Limb (tissue), 2 donors: ENCODE measurements at regions not wholly inside any gene's neighbourhood (a gene's known extent, or its start where the extent isn't known, plus 50 kb on each side); places are given as distances from the start of the nearest gene placed in this dataset.
"Not testable (repeated sequence)": the region's sequence is repeated elsewhere in the genome, so short reads cannot be mapped to it uniquely, and the experiment has no call there.

Source experiments
- DNase-seq, 2 donors: peaks; one replicate each; pipeline ENCODE4 v3.0.0-alpha.2; 2016; ENCODE audit errors: extremely low spot score in 2 of 2

- no peak for DNase-seq
These were observed 575.4 kb downstream of the NTRK3 start for GRCh38 chr15:87681104-87681503.

- DNase-seq: no peak
These were observed 576.3 kb downstream of the NTRK3 start for GRCh38 chr15:87680208-87680607.

GRCh38 chr15:87675271-87675670, 581.3 kb downstream of the NTRK3 start:
- no peak for DNase-seq

GRCh38 chr15:87672309-87673288, 583.9 kb downstream of the NTRK3 start:
- DNase-seq: peak; percentile 30 to 43

GRCh38 chr15:87671289-87671688, 585.2 kb downstream of the NTRK3 start:
- DNase-seq: no peak

- no peak for DNase-seq
These were observed 586.7 kb downstream of the NTRK3 start for GRCh38 chr15:87669846-87670245.

- DNase-seq: not testable (repeated sequence)
These were observed 587.6 kb downstream of the NTRK3 start for GRCh38 chr15:87668768-87669564.

- no peak for DNase-seq
These were observed 588.9 kb downstream of the NTRK3 start for GRCh38 chr15:87667643-87668042.

- no peak for DNase-seq
These were observed 594.0 kb downstream of the NTRK3 start for GRCh38 chr15:87662575-87662974.

- DNase-seq: no peak
These were observed 594.8 kb downstream of the NTRK3 start for GRCh38 chr15:87661454-87662355.

GRCh38 chr15:87660251-87661129, 596.0 kb downstream of the NTRK3 start:
- no peak for DNase-seq

- no peak for DNase-seq
These were observed 600.2 kb downstream of the NTRK3 start for GRCh38 chr15:87656372-87656771.

- no peak for DNase-seq
These were observed 602.9 kb downstream of the NTRK3 start for GRCh38 chr15:87653646-87654045.

GRCh38 chr15:87649175-87649574, 607.4 kb downstream of the NTRK3 start:
- no peak for DNase-seq

GRCh38 chr15:87648278-87648677, 608.3 kb downstream of the NTRK3 start:
- no peak for DNase-seq

- no peak for DNase-seq
These were observed 610.8 kb downstream of the NTRK3 start for GRCh38 chr15:87645723-87646122.

GRCh38 chr15:87642997-87643396, 613.5 kb downstream of the NTRK3 start:
- not testable (repeated sequence) for DNase-seq

GRCh38 chr15:87639305-87640011, 617.1 kb downstream of the NTRK3 start:
- DNase-seq: no peak

- no peak for DNase-seq
These were observed 617.9 kb downstream of the NTRK3 start for GRCh38 chr15:87638554-87639083.
